ENCODE measurements at regions not wholly inside any gene's neighbourhood (a gene's known extent, or its start where the extent isn't known, plus 50 kb on each side); places are given as distances from the start of the nearest gene placed in this dataset.

DNA sequence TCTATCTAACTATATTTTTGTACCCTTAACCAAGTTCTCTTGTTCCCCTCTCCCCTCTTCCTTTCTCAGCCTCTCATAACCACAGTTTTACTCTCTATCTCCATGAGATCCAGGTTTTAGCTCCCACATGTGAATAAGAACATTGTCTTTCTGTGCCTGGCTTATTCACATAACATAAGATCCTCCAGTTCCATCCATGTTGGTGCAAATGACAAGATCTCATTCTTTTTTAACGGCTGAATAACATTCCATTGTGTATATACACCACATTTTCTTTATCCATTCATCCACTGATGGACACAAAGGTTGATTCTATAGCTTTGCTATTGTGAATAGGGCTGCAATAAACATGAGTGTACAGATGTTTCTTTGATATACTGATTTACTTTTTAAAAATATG, 83.9 kb upstream of the TMEM178A start:
- no peak for ATAC-seq
- Histone ChIP-seq H3K9ac (ENCODE audit: insufficient read depth, low read depth, low read length) (no peak overlapping the region), H3K27ac (ENCODE audit: extremely low read length, insufficient read depth, low read length) (no peak overlapping the region), H3K9me3 (ENCODE audit: low read length) (peaks cover 13% of the 10 kb centered on the region), H4K20me1 (ENCODE audit: insufficient read depth, low read length) (no peaks in the 10 kb centered on the region), H3K36me3 (replicated peaks in 1 of 2; ENCODE audit: control insufficient read depth in 1 of 2, insufficient read depth in 2 of 2, low read length in 2 of 2) (peaks cover 0 to 8% of the 10 kb centered on the region in 2 experiments; a peak in 2 of 5 replicates), H3K27me3 (ENCODE audit: control insufficient read depth in 1 of 2, insufficient read depth in 2 of 2, low read length in 2 of 2) (no peaks in the 10 kb centered on the region), H2AFZ (ENCODE audit: low read length) (no peak overlapping the region), H3K4me1 (ENCODE audit: insufficient read depth, low read length) (no peaks in the 10 kb centered on the region), H3K79me2 (ENCODE audit: insufficient read depth, low read length) (no peaks in the 10 kb centered on the region), H3K4me3 (replicated peaks in 1 of 3; ENCODE audit: insufficient read depth in 1 of 3, low read depth in 2 of 3, low read length in 3 of 3) (no peak overlapping the region), H3K4me2 (ENCODE audit: low read depth, low read length) (no peak overlapping the region)
- no peak for FAIRE-seq
- ChIA-PET CTCF (ENCODE audit: low intra/inter-chr PET ratio, low total read pairs) (no interaction called here), POLR2A (interaction anchor here (1.5 kb wide), 1 partner anchor 66 kb away, joined by 3 read pairs; no protein-coding TSS in a partner anchor)
- BruUV-seq (replicated peaks): no TSS peak
- no peak for TF ChIP-seq AKAP8 (CRISPR knock-in tag; IDR thresholded peaks at IDR 0.05)
- no peak for TF ChIP-seq NPAS2 (CRISPR knock-in tag; IDR thresholded peaks at IDR 0.05; ENCODE audit: borderline replicate concordance)
- TF ChIP-seq HOXA9 (CRISPR knock-in tag; IDR thresholded peaks at IDR 0.05; ENCODE audit: borderline replicate concordance): no peak
- TF ChIP-seq ZNF17 (CRISPR knock-in tag; IDR thresholded peaks at IDR 0.05): no peak
- no peak for TF ChIP-seq JDP2 (CRISPR knock-in tag; IDR thresholded peaks at IDR 0.05; ENCODE audit: borderline replicate concordance)
- TF ChIP-seq ZNF740 (CRISPR knock-in tag; IDR thresholded peaks at IDR 0.05): no peak
- TF ChIP-seq NCOA2 (CRISPR knock-in tag; IDR thresholded peaks at IDR 0.05): no peak
- TF ChIP-seq ZMAT5 (CRISPR knock-in tag; IDR thresholded peaks at IDR 0.05; ENCODE audit: borderline replicate concordance, low read depth): no peak
- no peak for TF ChIP-seq FOXK2 (IDR thresholded peaks at IDR 0.05)
- TF ChIP-seq SP140L (CRISPR knock-in tag; IDR thresholded peaks at IDR 0.05; ENCODE audit: borderline replicate concordance): no peak
- no peak for TF ChIP-seq ZNF549 (CRISPR knock-in tag; IDR thresholded peaks at IDR 0.05)
- no peak for TF ChIP-seq SIN3B (IDR thresholded peaks at IDR 0.05; ENCODE audit: low read length)
- no peak for TF ChIP-seq NCOA1 (CRISPR knock-in tag; IDR thresholded peaks at IDR 0.05)
- TF ChIP-seq PAWR (CRISPR knock-in tag; IDR thresholded peaks at IDR 0.05; ENCODE audit: borderline replicate concordance): no peak
- TF ChIP-seq ZNF18 (CRISPR knock-in tag; IDR thresholded peaks at IDR 0.05; ENCODE audit: insufficient replicate concordance): no peak
- TF ChIP-seq HNRNPH1 (optimal IDR thresholded peaks at IDR 0.05; ENCODE audit: low read depth, low read length): no peak
- TF ChIP-seq ZNF737 (CRISPR knock-in tag; IDR thresholded peaks at IDR 0.05; ENCODE audit: borderline replicate concordance): no peak
- no peak for TF ChIP-seq ARID2 (CRISPR knock-in tag; IDR thresholded peaks at IDR 0.05; ENCODE audit: borderline replicate concordance)
- TF ChIP-seq, protein P1, sequence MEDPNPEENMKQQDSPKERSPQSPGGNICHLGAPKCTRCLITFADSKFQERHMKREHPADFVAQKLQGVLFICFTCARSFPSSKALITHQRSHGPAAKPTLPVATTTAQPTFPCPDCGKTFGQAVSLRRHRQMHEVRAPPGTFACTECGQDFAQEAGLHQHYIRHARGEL (CRISPR knock-in tag; IDR thresholded peaks at IDR 0.05): no peak
- 47% methylated on average over 1 of the region's 1 CpG for WGBS (ENCODE audit: low lambda C conversion rate)
- no peak for DNase-seq (ENCODE audit: low spot score)
- intact Hi-C loops (cut with micrococcal nuclease; ENCODE audit: unreplicated experiment) (no loop called here), in situ Hi-C loops (cut with HindIII; ENCODE audit: extremely low pct_ligation_motif_present, low pct_unique_long_range_greater_than_20kb) (no loop called here)
